GM12864 (cell line): ENCODE measurements at regions not wholly inside any gene's neighbourhood (a gene's known extent, or its start where the extent isn't known, plus 50 kb on each side); places are given as distances from the start of the nearest gene placed in this dataset.

ENCODE experiments used
- DNase-seq: peaks from one replicate; pipeline ENCODE4 v3.0.0-alpha.2; 2011; ENCODE audit warnings: low read depth
- H3K4me3 ChIP-seq: 2 replicates; pipeline ENCODE4 v1.5.1; 2011; ENCODE audit warnings: mild to moderate bottlenecking, low read depth, low read length, control low read depth
- TF ChIP-seq, protein P1 (sequence below): IDR thresholded peaks from 2 replicates; pipeline ENCODE4 v1.5.1; 2011; ENCODE audit warnings: low read depth, mild to moderate bottlenecking, moderate library complexity, low read length, control low read depth, inconsistent platforms; ENCODE audit errors: missing control alignments

DNA sequence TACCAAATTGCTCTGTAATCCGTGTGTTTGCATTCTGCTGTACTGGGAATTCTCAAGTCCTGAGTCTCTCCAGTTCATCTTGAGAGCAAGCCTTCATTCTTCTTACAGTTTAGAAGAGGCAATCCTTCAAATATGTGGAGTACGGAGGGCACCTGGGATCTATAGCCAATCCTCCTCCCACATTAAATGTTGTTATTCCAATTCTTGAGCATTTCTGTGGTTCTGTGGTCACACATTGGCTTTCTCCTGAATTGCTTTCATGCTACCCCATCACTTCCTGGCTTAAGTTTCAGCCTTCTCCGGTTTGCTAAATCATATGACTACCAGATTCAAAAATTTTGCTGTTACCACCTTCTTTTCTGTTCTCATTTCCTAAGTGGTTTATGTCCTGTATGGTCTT lies 611.1 kb downstream of the PCDH19 start:
- TF ChIP-seq, protein P1, sequence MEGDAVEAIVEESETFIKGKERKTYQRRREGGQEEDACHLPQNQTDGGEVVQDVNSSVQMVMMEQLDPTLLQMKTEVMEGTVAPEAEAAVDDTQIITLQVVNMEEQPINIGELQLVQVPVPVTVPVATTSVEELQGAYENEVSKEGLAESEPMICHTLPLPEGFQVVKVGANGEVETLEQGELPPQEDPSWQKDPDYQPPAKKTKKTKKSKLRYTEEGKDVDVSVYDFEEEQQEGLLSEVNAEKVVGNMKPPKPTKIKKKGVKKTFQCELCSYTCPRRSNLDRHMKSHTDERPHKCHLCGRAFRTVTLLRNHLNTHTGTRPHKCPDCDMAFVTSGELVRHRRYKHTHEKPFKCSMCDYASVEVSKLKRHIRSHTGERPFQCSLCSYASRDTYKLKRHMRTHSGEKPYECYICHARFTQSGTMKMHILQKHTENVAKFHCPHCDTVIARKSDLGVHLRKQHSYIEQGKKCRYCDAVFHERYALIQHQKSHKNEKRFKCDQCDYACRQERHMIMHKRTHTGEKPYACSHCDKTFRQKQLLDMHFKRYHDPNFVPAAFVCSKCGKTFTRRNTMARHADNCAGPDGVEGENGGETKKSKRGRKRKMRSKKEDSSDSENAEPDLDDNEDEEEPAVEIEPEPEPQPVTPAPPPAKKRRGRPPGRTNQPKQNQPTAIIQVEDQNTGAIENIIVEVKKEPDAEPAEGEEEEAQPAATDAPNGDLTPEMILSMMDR = no peak
- DNase-seq = no peak
- no peak overlapping the region for H3K4me3 ChIP-seq

- TF ChIP-seq, protein P1 = no peak
- H3K4me3 ChIP-seq = no peak overlapping the region
- DNase-seq = no peak
Observed at GRCh38 chrX:99795495-99795894, 614.6 kb downstream of the PCDH19 start.

DNA sequence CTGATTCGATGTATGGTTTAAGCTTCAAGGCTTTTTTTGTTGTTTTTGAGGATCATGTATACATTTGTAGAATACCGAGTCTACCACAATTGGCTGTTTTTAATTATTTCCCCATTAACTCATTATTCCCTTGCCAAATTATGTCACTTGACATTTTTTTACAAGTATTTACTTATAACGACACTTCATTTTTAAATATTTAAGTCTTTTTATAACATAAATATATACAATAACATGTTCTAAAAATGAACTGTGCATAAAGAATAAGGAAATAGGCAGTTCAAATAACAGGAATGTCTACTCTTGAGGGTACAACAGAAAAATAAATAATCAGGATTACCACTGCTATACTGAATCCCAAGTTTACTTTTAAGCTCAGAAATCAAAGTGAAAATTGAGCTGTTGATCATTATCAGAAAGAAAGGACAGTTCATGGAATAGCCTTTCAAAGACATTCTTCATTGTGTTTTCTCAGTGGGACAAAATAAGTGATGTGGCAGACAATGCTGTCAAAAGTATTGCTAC lies 627.5 kb downstream of the PCDH19 start:
- TF ChIP-seq, protein P1 = no peak
- no peak overlapping the region for H3K4me3 ChIP-seq
- DNase-seq = no peak

- DNase-seq = no peak
- TF ChIP-seq, protein P1 = no peak
- no peak overlapping the region for H3K4me3 ChIP-seq
Observed at GRCh38 chrX:99777912-99778311, 632.2 kb downstream of the PCDH19 start.

- no peak for DNase-seq
- H3K4me3 ChIP-seq = no peak overlapping the region
- TF ChIP-seq, protein P1 = no peak
Observed at GRCh38 chrX:99761731-99762130, 648.3 kb downstream of the PCDH19 start.

- DNase-seq = no peak
- no peak overlapping the region for H3K4me3 ChIP-seq
- TF ChIP-seq, protein P1 = no peak
Observed at GRCh38 chrX:99752776-99753175, 657.3 kb downstream of the PCDH19 start.

DNA sequence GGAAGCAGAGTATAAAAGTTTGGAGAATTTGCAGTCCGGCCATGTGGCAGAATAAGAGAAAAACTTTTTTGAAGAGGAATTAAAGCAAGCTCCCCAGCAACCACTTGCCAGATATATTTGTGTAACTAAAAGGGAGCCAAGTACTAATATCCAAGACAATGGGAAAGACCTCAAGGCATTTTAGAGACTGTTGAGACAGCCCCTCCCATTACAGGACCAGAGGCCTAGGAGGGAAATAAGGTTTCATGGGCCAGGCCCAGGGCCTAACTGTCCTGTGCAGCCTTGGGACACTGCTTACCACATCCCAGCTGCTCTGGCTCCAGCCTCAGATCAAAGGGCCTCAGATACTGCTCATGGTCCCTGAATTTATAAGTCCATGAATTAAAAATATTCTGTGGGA lies 659.4 kb downstream of the PCDH19 start:
- DNase-seq = no peak
- no peak overlapping the region for H3K4me3 ChIP-seq
- TF ChIP-seq, protein P1 = no peak
